ENCODE measurements at regions not wholly inside any gene's neighbourhood (a gene's known extent, or its start where the extent isn't known, plus 50 kb on each side); places are given as distances from the start of the nearest gene placed in this dataset.

GRCh38 chr7:34373940-34374339 is 284.1 kb upstream of the NPSR1 start:
- Histone ChIP-seq H3K36me3 (ENCODE audit: insufficient read depth, insufficient read length, low read length) (no peaks in the 10 kb centered on the region), H3K4me1 (ENCODE audit: insufficient read depth, insufficient read length) (no peaks in the 10 kb centered on the region), H3K9me3 (ENCODE audit: insufficient read depth, low read length) (no peaks in the 10 kb centered on the region), H3K9ac (ENCODE audit: insufficient read length, low read depth) (no peak overlapping the region), H3K4me3 (ENCODE audit: insufficient read length, low read depth) (no peak overlapping the region), H3K27me3 (ENCODE audit: insufficient read depth, insufficient read length) (no peaks in the 10 kb centered on the region)
- no peak for DNase-seq (ENCODE audit: low read depth, low spot score)
- TF ChIP-seq ZNF274 (IDR thresholded peaks at IDR 0.05; ENCODE audit: low read depth, low read length) (no peak), SUZ12 (IDR thresholded peaks at IDR 0.05; ENCODE audit: extremely low read depth, insufficient read depth, insufficient read length) (no peak), YY1 (IDR thresholded peaks at IDR 0.05; ENCODE audit: insufficient read depth, insufficient read length) (no peak)

GRCh38 chr7:34382166-34382893 is 275.7 kb upstream of the NPSR1 start:
- H3K27me3 ChIP-seq (ENCODE audit: insufficient read depth, insufficient read length), result no peaks in the 10 kb centered on the region
- H3K9ac ChIP-seq (ENCODE audit: insufficient read length, low read depth), result no peak overlapping the region
- TF ChIP-seq ZNF274 (IDR thresholded peaks at IDR 0.05; ENCODE audit: low read depth, low read length) (no peak), SUZ12 (IDR thresholded peaks at IDR 0.05; ENCODE audit: extremely low read depth, insufficient read depth, insufficient read length) (no peak), YY1 (IDR thresholded peaks at IDR 0.05; ENCODE audit: insufficient read depth, insufficient read length) (no peak)
- no peak for DNase-seq (ENCODE audit: low read depth, low spot score)
- no peaks in the 10 kb centered on the region for H3K4me1 ChIP-seq (ENCODE audit: insufficient read depth, insufficient read length)
- H3K4me3 ChIP-seq (ENCODE audit: insufficient read length, low read depth), result no peak overlapping the region
- no peaks in the 10 kb centered on the region for H3K36me3 ChIP-seq (ENCODE audit: insufficient read depth, insufficient read length, low read length)
- peaks cover 28% of the 10 kb centered on the region for H3K9me3 ChIP-seq (ENCODE audit: insufficient read depth, low read length)

GRCh38 chr7:34385384-34385783 is 272.6 kb upstream of the NPSR1 start:
- Histone ChIP-seq H3K36me3 (ENCODE audit: insufficient read depth, insufficient read length, low read length) (no peaks in the 10 kb centered on the region), H3K9ac (ENCODE audit: insufficient read length, low read depth) (no peak overlapping the region), H3K4me3 (ENCODE audit: insufficient read length, low read depth) (no peak overlapping the region), H3K4me1 (ENCODE audit: insufficient read depth, insufficient read length) (no peaks in the 10 kb centered on the region), H3K27me3 (ENCODE audit: insufficient read depth, insufficient read length) (no peaks in the 10 kb centered on the region), H3K9me3 (ENCODE audit: insufficient read depth, low read length) (peaks cover 28% of the 10 kb centered on the region)
- TF ChIP-seq ZNF274 (IDR thresholded peaks at IDR 0.05; ENCODE audit: low read depth, low read length) (no peak), SUZ12 (IDR thresholded peaks at IDR 0.05; ENCODE audit: extremely low read depth, insufficient read depth, insufficient read length) (no peak), YY1 (IDR thresholded peaks at IDR 0.05; ENCODE audit: insufficient read depth, insufficient read length) (no peak)
- peak; percentile 28 for DNase-seq (ENCODE audit: low read depth, low spot score)

GRCh38 chr7:34389332-34390078 is 268.5 kb upstream of the NPSR1 start:
- TF ChIP-seq SUZ12 (IDR thresholded peaks at IDR 0.05; ENCODE audit: extremely low read depth, insufficient read depth, insufficient read length), result no peak
- no peak for TF ChIP-seq ZNF274 (IDR thresholded peaks at IDR 0.05; ENCODE audit: low read depth, low read length)
- no peak for TF ChIP-seq YY1 (IDR thresholded peaks at IDR 0.05; ENCODE audit: insufficient read depth, insufficient read length)
- no peak for DNase-seq (ENCODE audit: low read depth, low spot score)

GRCh38 chr7:34390103-34390502 is 267.9 kb upstream of the NPSR1 start:
- no peaks in the 10 kb centered on the region for H3K4me1 ChIP-seq (ENCODE audit: insufficient read depth, insufficient read length)
- no peak overlapping the region for H3K9ac ChIP-seq (ENCODE audit: insufficient read length, low read depth)
- no peaks in the 10 kb centered on the region for H3K9me3 ChIP-seq (ENCODE audit: insufficient read depth, low read length)
- no peak for DNase-seq (ENCODE audit: low read depth, low spot score)
- H3K4me3 ChIP-seq (ENCODE audit: insufficient read length, low read depth), result no peak overlapping the region
- no peaks in the 10 kb centered on the region for H3K27me3 ChIP-seq (ENCODE audit: insufficient read depth, insufficient read length)
- TF ChIP-seq ZNF274 (IDR thresholded peaks at IDR 0.05; ENCODE audit: low read depth, low read length), result no peak
- no peak for TF ChIP-seq SUZ12 (IDR thresholded peaks at IDR 0.05; ENCODE audit: extremely low read depth, insufficient read depth, insufficient read length)
- TF ChIP-seq YY1 (IDR thresholded peaks at IDR 0.05; ENCODE audit: insufficient read depth, insufficient read length), result no peak
- H3K36me3 ChIP-seq (ENCODE audit: insufficient read depth, insufficient read length, low read length), result no peaks in the 10 kb centered on the region

More at GRCh38 chr7:34389332-34390078, 268.5 kb upstream of the NPSR1 start:
- Histone ChIP-seq H3K9me3 (ENCODE audit: insufficient read depth, low read length) (no peaks in the 10 kb centered on the region), H3K4me1 (ENCODE audit: insufficient read depth, insufficient read length) (no peaks in the 10 kb centered on the region), H3K4me3 (ENCODE audit: insufficient read length, low read depth) (no peak overlapping the region), H3K36me3 (ENCODE audit: insufficient read depth, insufficient read length, low read length) (no peaks in the 10 kb centered on the region), H3K27me3 (ENCODE audit: insufficient read depth, insufficient read length) (no peaks in the 10 kb centered on the region), H3K9ac (ENCODE audit: insufficient read length, low read depth) (no peak overlapping the region)

GRCh38 chr7:34392972-34393371 is 265.0 kb upstream of the NPSR1 start:
- H3K27me3 ChIP-seq (ENCODE audit: insufficient read depth, insufficient read length), result no peaks in the 10 kb centered on the region
- H3K4me1 ChIP-seq (ENCODE audit: insufficient read depth, insufficient read length), result no peaks in the 10 kb centered on the region
- H3K9ac ChIP-seq (ENCODE audit: insufficient read length, low read depth), result no peak overlapping the region
- H3K9me3 ChIP-seq (ENCODE audit: insufficient read depth, low read length), result 0 out of 2 replicates have a peak, but pooled peaks cover 4% of the 10 kb centered on the region
- no peaks in the 10 kb centered on the region for H3K36me3 ChIP-seq (ENCODE audit: insufficient read depth, insufficient read length, low read length)
- no peak overlapping the region for H3K4me3 ChIP-seq (ENCODE audit: insufficient read length, low read depth)
- TF ChIP-seq SUZ12 (IDR thresholded peaks at IDR 0.05; ENCODE audit: extremely low read depth, insufficient read depth, insufficient read length) (no peak), ZNF274 (IDR thresholded peaks at IDR 0.05; ENCODE audit: low read depth, low read length) (no peak), YY1 (IDR thresholded peaks at IDR 0.05; ENCODE audit: insufficient read depth, insufficient read length) (no peak)
- no peak for DNase-seq (ENCODE audit: low read depth, low spot score)

GRCh38 chr7:34396437-34397064 is 261.5 kb upstream of the NPSR1 start:
- Histone ChIP-seq H3K36me3 (ENCODE audit: insufficient read depth, insufficient read length, low read length) (no peaks in the 10 kb centered on the region), H3K9ac (ENCODE audit: insufficient read length, low read depth) (no peak overlapping the region), H3K4me3 (ENCODE audit: insufficient read length, low read depth) (no peak overlapping the region), H3K4me1 (ENCODE audit: insufficient read depth, insufficient read length) (no peaks in the 10 kb centered on the region), H3K9me3 (ENCODE audit: insufficient read depth, low read length) (0 out of 2 replicates have a peak, but pooled peaks cover 7% of the 10 kb centered on the region), H3K27me3 (ENCODE audit: insufficient read depth, insufficient read length) (no peaks in the 10 kb centered on the region)
- no peak for DNase-seq (ENCODE audit: low read depth, low spot score)
- TF ChIP-seq SUZ12 (IDR thresholded peaks at IDR 0.05; ENCODE audit: extremely low read depth, insufficient read depth, insufficient read length), result no peak
- TF ChIP-seq ZNF274 (IDR thresholded peaks at IDR 0.05; ENCODE audit: low read depth, low read length), result no peak
